ENCODE measurements at regions not wholly inside any gene's neighbourhood (a gene's known extent, or its start where the extent isn't known, plus 50 kb on each side); places are given as distances from the start of the nearest gene placed in this dataset.

DNA sequence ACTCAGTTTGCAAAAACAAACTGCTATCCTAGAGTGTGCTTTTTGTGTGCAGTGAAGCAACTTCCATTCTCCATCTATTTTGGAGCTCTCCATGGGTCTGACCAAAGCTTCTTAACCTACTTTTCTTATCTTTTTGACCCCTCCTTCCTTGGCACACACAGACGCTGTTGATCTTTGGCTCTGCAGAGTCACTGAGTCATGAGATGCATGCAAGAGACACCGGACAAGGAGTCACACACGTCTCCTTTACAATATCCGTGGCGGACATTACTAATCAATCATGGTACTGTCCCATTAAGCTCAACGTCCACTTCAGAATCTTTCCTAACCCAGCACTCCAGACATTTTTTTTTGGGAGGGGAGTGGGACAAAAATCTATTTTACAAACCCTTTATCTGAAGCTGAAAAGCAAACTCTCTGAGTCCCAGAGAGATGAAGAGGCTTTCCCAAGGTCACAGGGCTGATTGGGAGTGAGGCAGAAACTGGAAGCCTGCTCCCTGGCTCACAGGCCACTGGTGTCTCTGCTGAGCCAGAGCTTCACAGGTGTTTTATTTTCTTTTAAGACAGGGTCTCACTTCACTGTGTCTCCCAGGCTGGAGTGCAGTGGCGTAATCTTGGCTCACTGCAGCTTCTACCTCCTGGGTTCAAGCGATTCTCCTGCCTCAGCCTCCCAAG lies 165.8 kb upstream of the SYT13 start:
- Histone ChIP-seq H3K4me3 (no peak overlapping the region), H3K36me3 (no peaks in the 10 kb centered on the region), H3K27me3 (no peaks in the 10 kb centered on the region), H3K27ac (no peak overlapping the region), H3K4me1 (no peaks in the 10 kb centered on the region), H3K9me3 (no peaks in the 10 kb centered on the region)
- intact Hi-C loops (cut with DNase I), result no loop called here
- no peak for DNase-seq (ENCODE audit: extremely low spot score in 2 of 2)
- TF ChIP-seq POLR2A (IDR thresholded peaks at IDR 0.05), result no peak
- no peak for TF ChIP-seq POLR2AphosphoS5 (IDR thresholded peaks at IDR 0.05; ENCODE audit: insufficient read depth in 1 of 2, low read depth in 1 of 2)
- TF ChIP-seq, protein P1, sequence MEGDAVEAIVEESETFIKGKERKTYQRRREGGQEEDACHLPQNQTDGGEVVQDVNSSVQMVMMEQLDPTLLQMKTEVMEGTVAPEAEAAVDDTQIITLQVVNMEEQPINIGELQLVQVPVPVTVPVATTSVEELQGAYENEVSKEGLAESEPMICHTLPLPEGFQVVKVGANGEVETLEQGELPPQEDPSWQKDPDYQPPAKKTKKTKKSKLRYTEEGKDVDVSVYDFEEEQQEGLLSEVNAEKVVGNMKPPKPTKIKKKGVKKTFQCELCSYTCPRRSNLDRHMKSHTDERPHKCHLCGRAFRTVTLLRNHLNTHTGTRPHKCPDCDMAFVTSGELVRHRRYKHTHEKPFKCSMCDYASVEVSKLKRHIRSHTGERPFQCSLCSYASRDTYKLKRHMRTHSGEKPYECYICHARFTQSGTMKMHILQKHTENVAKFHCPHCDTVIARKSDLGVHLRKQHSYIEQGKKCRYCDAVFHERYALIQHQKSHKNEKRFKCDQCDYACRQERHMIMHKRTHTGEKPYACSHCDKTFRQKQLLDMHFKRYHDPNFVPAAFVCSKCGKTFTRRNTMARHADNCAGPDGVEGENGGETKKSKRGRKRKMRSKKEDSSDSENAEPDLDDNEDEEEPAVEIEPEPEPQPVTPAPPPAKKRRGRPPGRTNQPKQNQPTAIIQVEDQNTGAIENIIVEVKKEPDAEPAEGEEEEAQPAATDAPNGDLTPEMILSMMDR (IDR thresholded peaks at IDR 0.05), result no peak

DNA sequence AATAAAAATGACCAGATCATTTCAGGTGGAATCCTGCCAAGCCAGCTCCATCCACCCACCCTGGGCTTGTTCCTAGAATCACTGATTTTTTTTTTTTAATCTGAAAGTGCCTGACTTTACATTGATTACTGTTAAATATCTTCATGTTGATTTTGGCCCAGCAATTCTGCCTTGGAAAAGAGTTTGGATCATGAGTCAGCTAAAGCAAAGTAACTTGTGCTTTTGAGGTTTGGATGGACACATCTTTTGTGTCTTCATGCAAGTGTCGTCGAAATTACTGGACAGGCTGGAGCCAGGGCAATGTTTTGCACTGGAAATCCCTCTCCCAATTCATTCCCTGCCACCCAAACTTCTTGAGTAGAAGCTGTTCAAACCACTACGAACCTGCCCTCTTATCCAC lies 164.0 kb upstream of the SYT13 start:
- no peak overlapping the region for H3K4me3 ChIP-seq
- no peaks in the 10 kb centered on the region for H3K4me1 ChIP-seq
- intact Hi-C loops (cut with DNase I), result no loop called here

DNA sequence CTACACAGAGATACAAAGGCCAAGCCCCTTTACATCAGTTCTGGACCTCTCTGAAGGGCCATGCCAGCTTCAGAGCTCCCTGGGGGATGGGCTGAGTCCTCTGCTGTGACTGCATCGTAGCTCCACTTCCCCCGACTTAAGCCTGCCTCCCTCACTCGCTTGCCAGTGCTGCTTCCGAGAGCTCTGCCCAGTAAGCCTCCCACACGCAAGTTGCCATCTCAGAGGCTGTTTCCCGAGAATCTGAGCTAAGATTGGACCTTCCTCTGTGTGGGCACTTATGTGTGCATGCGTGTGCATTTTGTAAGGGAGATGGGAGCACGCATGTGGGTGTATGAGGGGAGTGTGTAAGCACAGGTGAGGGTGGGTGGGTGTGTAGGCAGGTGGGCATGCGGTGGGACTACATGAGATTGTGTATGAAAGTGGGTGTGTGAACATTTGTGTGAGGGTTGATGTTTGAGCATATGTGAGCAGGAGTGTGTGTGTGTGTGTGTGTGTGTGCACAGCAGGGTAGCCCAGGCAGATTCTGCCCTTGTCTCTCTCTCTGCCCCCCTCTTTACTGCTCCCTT lies 163.0 kb upstream of the SYT13 start:
- no peak for DNase-seq (ENCODE audit: extremely low spot score in 2 of 2)
- Histone ChIP-seq H3K36me3 (no peaks in the 10 kb centered on the region), H3K27ac (no peak overlapping the region), H3K27me3 (no peaks in the 10 kb centered on the region), H3K4me3 (no peak overlapping the region), H3K9me3 (no peaks in the 10 kb centered on the region), H3K4me1 (no peaks in the 10 kb centered on the region)
- TF ChIP-seq POLR2AphosphoS5 (IDR thresholded peaks at IDR 0.05; ENCODE audit: insufficient read depth in 1 of 2, low read depth in 1 of 2), result no peak
- no peak for TF ChIP-seq POLR2A (IDR thresholded peaks at IDR 0.05)
- TF ChIP-seq, protein P1 (IDR thresholded peaks at IDR 0.05), result no peak
- intact Hi-C loops (cut with DNase I), result no loop called here

More for the DNA sequence above, 164.0 kb upstream of the SYT13 start:
- Histone ChIP-seq H3K9me3 (no peaks in the 10 kb centered on the region), H3K36me3 (no peaks in the 10 kb centered on the region), H3K27me3 (no peaks in the 10 kb centered on the region), H3K27ac (no peak overlapping the region)
- no peak for DNase-seq (ENCODE audit: extremely low spot score in 2 of 2)
- TF ChIP-seq, protein P1 (IDR thresholded peaks at IDR 0.05), result no peak
- TF ChIP-seq POLR2AphosphoS5 (IDR thresholded peaks at IDR 0.05; ENCODE audit: insufficient read depth in 1 of 2, low read depth in 1 of 2) (no peak), POLR2A (IDR thresholded peaks at IDR 0.05) (no peak)

DNA sequence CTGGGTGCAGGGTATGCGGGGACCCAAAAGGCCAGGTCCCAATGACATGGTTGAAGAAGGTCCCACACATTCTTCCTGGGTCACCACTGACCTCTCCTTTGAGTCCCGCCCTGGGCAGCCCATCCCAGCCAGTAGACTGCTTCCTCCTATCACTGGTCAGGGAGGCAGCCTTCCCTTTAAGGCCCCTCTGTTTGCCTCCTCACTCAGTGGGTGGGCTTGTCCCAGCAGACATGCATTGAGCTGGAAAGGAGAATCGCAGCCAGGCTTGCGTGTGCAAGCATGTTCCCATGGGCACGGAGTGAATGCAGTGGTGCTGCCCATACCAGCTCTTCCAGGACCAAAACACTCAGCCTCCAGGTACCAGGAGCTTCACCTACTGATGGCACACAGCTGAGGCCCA lies 162.4 kb upstream of the SYT13 start:
- Histone ChIP-seq H3K4me3 (no peak overlapping the region), H3K27ac (no peak overlapping the region), H3K4me1 (no peaks in the 10 kb centered on the region), H3K36me3 (no peaks in the 10 kb centered on the region), H3K27me3 (no peaks in the 10 kb centered on the region), H3K9me3 (no peaks in the 10 kb centered on the region)
- intact Hi-C loops (cut with DNase I), result no loop called here
- no peak for DNase-seq (ENCODE audit: extremely low spot score in 2 of 2)
- TF ChIP-seq POLR2AphosphoS5 (IDR thresholded peaks at IDR 0.05; ENCODE audit: insufficient read depth in 1 of 2, low read depth in 1 of 2), result no peak
- TF ChIP-seq, protein P1 (IDR thresholded peaks at IDR 0.05), result no peak
- no peak for TF ChIP-seq POLR2A (IDR thresholded peaks at IDR 0.05)

DNA sequence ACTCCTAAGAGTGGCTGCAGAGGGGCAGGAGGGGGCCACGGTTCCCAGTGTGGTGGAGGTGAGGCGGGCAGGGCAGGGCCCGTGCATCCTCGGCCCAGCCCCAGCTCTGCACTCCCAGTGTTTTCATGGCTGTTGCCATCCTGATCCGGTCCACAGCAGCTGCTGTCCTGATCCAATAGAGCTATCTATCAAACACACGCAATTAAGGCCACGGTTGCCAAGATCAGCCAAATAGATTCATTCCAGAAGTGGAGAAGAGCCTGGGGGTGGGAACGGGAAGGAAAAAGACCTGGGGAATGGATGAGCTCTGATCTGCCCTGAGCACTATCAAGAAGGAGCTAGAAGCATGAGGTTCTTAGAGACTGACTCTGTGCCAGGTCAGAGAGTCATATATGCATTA lies 160.9 kb upstream of the SYT13 start:
- Histone ChIP-seq H3K27ac (no peak overlapping the region), H3K27me3 (no peaks in the 10 kb centered on the region), H3K9me3 (no peaks in the 10 kb centered on the region), H3K4me3 (no peak overlapping the region), H3K4me1 (no peaks in the 10 kb centered on the region), H3K36me3 (no peaks in the 10 kb centered on the region)
- TF ChIP-seq POLR2AphosphoS5 (IDR thresholded peaks at IDR 0.05; ENCODE audit: insufficient read depth in 1 of 2, low read depth in 1 of 2) (no peak), POLR2A (IDR thresholded peaks at IDR 0.05) (no peak)
- TF ChIP-seq, protein P1 (IDR thresholded peaks at IDR 0.05), result no peak
- DNase-seq (ENCODE audit: extremely low spot score in 2 of 2), result no peak
- intact Hi-C loops (cut with DNase I), result no loop called here

All from vagina (tissue), 2 donors.